IMR-90 (cell line): ENCODE measurements at regions not wholly inside any gene's neighbourhood (a gene's known extent, or its start where the extent isn't known, plus 50 kb on each side); places are given as distances from the start of the nearest gene placed in this dataset.

Experiments
- ATAC-seq: fragments of 200-7000 bp; cut with Tn5 transposase; 2 replicates; pipeline ENCODE4 v1.9.1; 2020; ENCODE audit warnings: low read depth, mild to moderate bottlenecking, moderate library complexity
- BruUV-seq: library from RNA; stranded (reverse); fragments of 400-500 nt; replicated peaks from 2 replicates; lab custom pipeline; 2021; lab: Mats Ljungman, UMichigan
- CTCF ChIA-PET: fragments of 300-600 bp; formaldehyde crosslinking; extraction: SDS; loops from one replicate; lab custom pipeline; 2021; ENCODE audit warnings: antibody characterized with exemption; lab: Yijun Ruan, JAX
- POLR2A ChIA-PET: fragments of 300-600 bp; sonication (Branson Sonifier 250); formaldehyde crosslinking; loops from one replicate; lab custom pipeline; 2022; ENCODE audit warnings: antibody characterized with exemption; ENCODE audit not compliant: unreplicated experiment; lab: Charles Lee
- DNase-seq: peaks from one replicate; pipeline ENCODE4 v3.0.0; 2013
- H2AFZ ChIP-seq: replicated peaks from 2 replicates; pipeline ENCODE3; 2013; ENCODE audit warnings: low read length, mild to moderate bottlenecking; ENCODE audit not compliant: poor library complexity
- H2AK5ac ChIP-seq: 2 replicates; pipeline ENCODE4 v1.6.1; 2013; ENCODE audit warnings: low read depth, low read length, inconsistent platforms
- H2AK9ac ChIP-seq: replicated peaks from 2 replicates; pipeline ENCODE3; 2013; ENCODE audit warnings: mild to moderate bottlenecking, low read depth, low read length, moderate library complexity; ENCODE audit not compliant: poor library complexity
- H2BK120ac ChIP-seq: 2 replicates; pipeline ENCODE4 v1.6.1; 2013; ENCODE audit warnings: low read depth, low read length, inconsistent platforms
- H2BK15ac ChIP-seq: 3 replicates; pipeline ENCODE4 v1.6.1; 2013; ENCODE audit warnings: low read depth, low read length, inconsistent platforms
- H2BK20ac ChIP-seq: 2 replicates; pipeline ENCODE4 v1.6.1; 2013; ENCODE audit warnings: low read depth, mild to moderate bottlenecking, inconsistent platforms, low read length, moderate library complexity
- H2BK5ac ChIP-seq: 2 replicates; pipeline ENCODE4 v1.6.1; 2013; ENCODE audit warnings: mild to moderate bottlenecking, low read depth, low read length, inconsistent platforms; ENCODE audit not compliant: poor library complexity, severe bottlenecking
- H3K14ac ChIP-seq: replicated peaks from 2 replicates; pipeline ENCODE4 v1.6.1; 2013; ENCODE audit warnings: low read depth, low read length, inconsistent platforms
- H3K18ac ChIP-seq: 2 replicates; pipeline ENCODE4 v1.6.1; 2013; ENCODE audit warnings: low read depth, low read length, control low read depth
- H3K23ac ChIP-seq: 2 replicates; pipeline ENCODE4 v1.6.1; 2013; ENCODE audit warnings: low read depth, low read length, inconsistent platforms
- H3K27ac ChIP-seq: 2 replicates; pipeline ENCODE4 v1.5.1; 2013; ENCODE audit warnings: mild to moderate bottlenecking, control low read depth, low read length; ENCODE audit not compliant: insufficient read depth
- H3K27me3 ChIP-seq: 2 replicates; pipeline ENCODE4 v1.6.1; 2013; ENCODE audit warnings: low read length; ENCODE audit not compliant: control insufficient read depth, insufficient read depth
- H3K36me3 ChIP-seq: 2 replicates; pipeline ENCODE4 v1.6.1; 2013; ENCODE audit warnings: low read length, mixed read lengths; ENCODE audit not compliant: control insufficient read depth, insufficient read depth
- H3K4ac ChIP-seq: 2 replicates; pipeline ENCODE4 v1.6.1; 2013; ENCODE audit warnings: low read depth, low read length, inconsistent platforms
- H3K4me1 ChIP-seq: 2 replicates; pipeline ENCODE4 v1.6.1; 2013; ENCODE audit warnings: low read length, mixed read lengths; ENCODE audit not compliant: control insufficient read depth, insufficient read depth
- H3K4me2 ChIP-seq: 2 replicates; pipeline ENCODE4 v1.6.1; 2013; ENCODE audit warnings: low read depth, mild to moderate bottlenecking, control low read depth, low read length, moderate library complexity
- H3K4me3 ChIP-seq: 2 replicates; pipeline ENCODE4 v1.5.1; 2013; ENCODE audit warnings: low read depth, mild to moderate bottlenecking, control low read depth, low read length, moderate library complexity; ENCODE audit not compliant: insufficient read depth
- H3K56ac ChIP-seq: 2 replicates; pipeline ENCODE4 v1.6.1; 2013; ENCODE audit warnings: low read length, inconsistent platforms; ENCODE audit not compliant: insufficient read depth; ENCODE audit errors: extremely low read depth
- H3K79me1 ChIP-seq, 2 experiments: 2 replicates each; pipeline ENCODE4 v1.6.1; 2013; ENCODE audit warnings: low read length in 2 of 2, inconsistent platforms in 1 of 2, low read depth in 1 of 2
- H3K9ac ChIP-seq: 2 replicates; pipeline ENCODE4 v1.6.1; 2013; ENCODE audit warnings: low read depth, low read length, control low read depth
- H3K9me1 ChIP-seq: 2 replicates; pipeline ENCODE4 v1.6.1; 2013; ENCODE audit warnings: low read length, inconsistent platforms; ENCODE audit not compliant: insufficient read depth
- H3K9me3 ChIP-seq: 2 replicates; pipeline ENCODE4 v1.6.1; 2013; ENCODE audit warnings: low read length; ENCODE audit not compliant: control insufficient read depth, insufficient read depth
- H4K20me1 ChIP-seq: 2 replicates; pipeline ENCODE4 v1.6.1; 2013; ENCODE audit warnings: low read length, inconsistent platforms; ENCODE audit not compliant: insufficient read depth
- H4K5ac ChIP-seq: 2 replicates; pipeline ENCODE4 v1.6.1; 2013; ENCODE audit warnings: mild to moderate bottlenecking, low read depth, low read length, control low read depth
- H4K8ac ChIP-seq, 2 experiments: 2 replicates each; pipeline ENCODE4 v1.6.1; 2013; ENCODE audit warnings: low read depth in 2 of 2, low read length in 2 of 2, control low read depth in 1 of 2, inconsistent platforms in 1 of 2
- H4K91ac ChIP-seq: 2 replicates; pipeline ENCODE4 v1.6.1; 2013; ENCODE audit warnings: low read depth, low read length, inconsistent platforms; ENCODE audit not compliant: insufficient read depth
- MAFK ChIP-seq: IDR thresholded peaks from 2 replicates; pipeline ENCODE4 v1.6.1; 2012; ENCODE audit warnings: low read depth, low read length, improper control_type of control experiment
- RFX5 ChIP-seq: IDR thresholded peaks from 2 replicates; pipeline ENCODE4 v1.8.0; 2012; ENCODE audit warnings: low read depth, mild to moderate bottlenecking, low read length, moderate library complexity
- SMC3 ChIP-seq: fragments of 150-350 bp; IDR thresholded peaks from 2 replicates; pipeline ENCODE4 v1.6.1; 2016; ENCODE audit warnings: low read depth, mild to moderate bottlenecking, antibody characterized with exemption, low read length, moderate library complexity
- dilution Hi-C: fragments of 300-500 bp; cut with HindIII; formaldehyde crosslinking; loops from one replicate; pipeline ENCODE4 v1.14.3; 2018; ENCODE audit warnings: low sequenced_read_pairs; ENCODE audit not compliant: unreplicated experiment
- in situ Hi-C: fragments of 300-500 bp; cut with MboI; formaldehyde crosslinking; loops from 3 replicates; pipeline ENCODE4 v1.14.3; 2019; ENCODE audit warnings: low sequenced_read_pairs, inconsistent platforms, mixed read lengths
- intact Hi-C: fragments of 100-400 bp; cut with micrococcal nuclease; formaldehyde crosslinking; loops from 2 replicates; pipeline ENCODE4 v1.10.0; 2022

DNA sequence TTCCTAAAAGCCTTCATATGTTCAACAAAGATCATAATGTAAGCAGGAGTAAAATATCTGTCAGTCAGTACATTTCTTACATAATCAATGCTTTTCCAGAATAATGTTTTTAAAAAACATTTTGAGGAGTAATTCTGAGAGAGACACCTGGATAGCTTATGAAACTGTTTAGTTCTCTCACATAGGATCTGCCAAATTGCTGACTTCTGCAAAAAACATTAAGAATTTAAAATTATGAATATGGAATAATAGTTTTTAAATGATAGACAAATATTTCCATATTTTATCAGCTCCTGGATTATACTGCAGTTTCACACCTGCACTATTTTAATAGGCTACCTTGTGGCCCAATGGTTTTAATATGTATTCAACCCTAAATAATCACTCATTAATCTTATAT, 142.7 kb upstream of the RUNX1 start:
- no peak overlapping the region for H3K56ac ChIP-seq
- H2AK5ac ChIP-seq = no peak overlapping the region
- no peak overlapping the region for H4K5ac ChIP-seq
- in situ Hi-C loops (no loop called here), dilution Hi-C loops (no loop called here), intact Hi-C loops (no loop called here)
- ChIA-PET POLR2A (no interaction called here), CTCF (no interaction called here)
- BruUV-seq = no TSS peak
- no peaks in the 10 kb centered on the region for H3K36me3 ChIP-seq
- no peak overlapping the region for H2BK120ac ChIP-seq
- H3K9me1 ChIP-seq = no peaks in the 10 kb centered on the region
- no peak overlapping the region for H3K27ac ChIP-seq
- no peak overlapping the region for H2AK9ac ChIP-seq
- H3K9ac ChIP-seq = no peak overlapping the region
- no peak overlapping the region for H3K4me2 ChIP-seq
- no peak overlapping the region for H3K4ac ChIP-seq
- H3K14ac ChIP-seq = no peak overlapping the region
- H3K4me1 ChIP-seq = no peaks in the 10 kb centered on the region; the same call in 1 of the 2 replicates
- no peak overlapping the region for H2BK5ac ChIP-seq
- TF ChIP-seq SMC3 = no peak
- peak; percentile 54 for TF ChIP-seq MAFK
- no peak for TF ChIP-seq RFX5
- no peaks in the 10 kb centered on the region for H3K27me3 ChIP-seq
- no peak overlapping the region for H2BK15ac ChIP-seq
- no peaks in the 10 kb centered on the region for H3K79me1 ChIP-seq
- ATAC-seq = no peak
- no peak overlapping the region for H4K91ac ChIP-seq
- H3K4me3 ChIP-seq = no peak overlapping the region
- no peak overlapping the region for H3K18ac ChIP-seq
- H4K8ac ChIP-seq = no peak overlapping the region
- H2BK20ac ChIP-seq = no peak overlapping the region
- H3K23ac ChIP-seq = no peak overlapping the region
- no peak overlapping the region for H2AFZ ChIP-seq
- no peaks in the 10 kb centered on the region for H4K20me1 ChIP-seq
- H3K9me3 ChIP-seq = no peaks in the 10 kb centered on the region
- DNase-seq = no peak
